Forelimb muscle (tissue), 1 donor: ENCODE measurements at regions not wholly inside any gene's neighbourhood (a gene's known extent, or its start where the extent isn't known, plus 50 kb on each side); places are given as distances from the start of the nearest gene placed in this dataset.

Source experiments
- DNase-seq: peaks from one replicate; pipeline ENCODE4 v3.0.0-alpha.2; 2013; ENCODE audit warnings: low read depth

DNA sequence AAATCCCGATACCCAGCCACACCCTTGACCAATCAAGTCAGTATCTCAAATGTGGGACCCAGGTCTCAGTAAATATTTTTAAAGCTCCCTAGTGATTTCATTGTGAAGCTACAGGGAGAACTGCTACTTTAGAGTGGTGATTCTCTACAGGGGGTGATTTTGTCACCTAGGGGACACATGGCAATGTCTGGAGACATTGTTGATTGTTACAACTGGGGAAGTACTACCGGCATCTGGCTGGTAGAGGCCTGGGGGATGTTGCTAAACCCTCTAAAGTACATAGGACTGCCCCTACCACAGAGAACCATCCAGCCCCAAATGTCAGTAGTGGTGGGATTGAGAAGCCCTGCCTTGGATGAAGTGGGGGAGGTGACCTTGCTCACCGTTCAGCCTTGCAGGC lies 152.9 kb downstream of the RPS24 start:
- DNase-seq: no peak

DNA sequence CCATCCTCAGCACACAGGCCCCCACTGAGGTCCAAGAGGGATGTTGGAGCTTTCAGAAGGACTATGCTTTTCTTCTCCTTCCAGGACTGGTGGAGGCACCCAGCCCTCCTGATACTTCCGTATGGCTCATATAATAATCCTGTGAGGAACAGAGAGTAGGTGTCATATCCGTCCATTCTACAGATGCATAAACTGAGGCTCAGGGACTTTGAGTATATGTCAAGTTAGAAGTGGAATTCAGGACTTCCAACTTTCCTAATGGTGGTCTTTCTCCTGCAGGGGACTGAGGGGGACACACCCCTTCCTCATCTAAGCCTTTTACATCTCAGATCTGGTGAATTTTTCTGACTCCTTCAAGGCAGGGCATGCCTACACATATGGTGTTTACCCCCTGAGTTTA lies 153.7 kb downstream of the RPS24 start:
- no peak for DNase-seq

DNA sequence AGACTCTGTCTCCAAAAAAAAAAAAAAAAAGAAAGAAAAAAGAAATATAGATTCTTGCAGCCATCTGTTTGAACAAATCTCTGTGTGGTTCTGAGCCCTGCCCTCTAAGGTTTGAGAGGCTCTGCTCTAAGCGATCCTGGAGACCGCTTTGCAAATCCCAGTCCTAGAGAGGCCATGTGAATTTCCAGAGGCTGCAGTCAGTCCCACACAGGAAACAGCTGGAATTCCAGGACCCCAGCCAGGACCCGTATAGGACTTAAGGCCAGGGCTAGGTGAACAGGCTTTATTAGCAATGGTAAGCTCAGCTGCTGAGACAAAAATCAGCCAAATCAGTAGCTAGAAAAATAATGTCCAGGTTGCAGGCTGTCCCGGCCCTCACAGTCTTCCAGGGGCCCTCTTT lies 154.8 kb downstream of the RPS24 start:
- no peak for DNase-seq

DNA sequence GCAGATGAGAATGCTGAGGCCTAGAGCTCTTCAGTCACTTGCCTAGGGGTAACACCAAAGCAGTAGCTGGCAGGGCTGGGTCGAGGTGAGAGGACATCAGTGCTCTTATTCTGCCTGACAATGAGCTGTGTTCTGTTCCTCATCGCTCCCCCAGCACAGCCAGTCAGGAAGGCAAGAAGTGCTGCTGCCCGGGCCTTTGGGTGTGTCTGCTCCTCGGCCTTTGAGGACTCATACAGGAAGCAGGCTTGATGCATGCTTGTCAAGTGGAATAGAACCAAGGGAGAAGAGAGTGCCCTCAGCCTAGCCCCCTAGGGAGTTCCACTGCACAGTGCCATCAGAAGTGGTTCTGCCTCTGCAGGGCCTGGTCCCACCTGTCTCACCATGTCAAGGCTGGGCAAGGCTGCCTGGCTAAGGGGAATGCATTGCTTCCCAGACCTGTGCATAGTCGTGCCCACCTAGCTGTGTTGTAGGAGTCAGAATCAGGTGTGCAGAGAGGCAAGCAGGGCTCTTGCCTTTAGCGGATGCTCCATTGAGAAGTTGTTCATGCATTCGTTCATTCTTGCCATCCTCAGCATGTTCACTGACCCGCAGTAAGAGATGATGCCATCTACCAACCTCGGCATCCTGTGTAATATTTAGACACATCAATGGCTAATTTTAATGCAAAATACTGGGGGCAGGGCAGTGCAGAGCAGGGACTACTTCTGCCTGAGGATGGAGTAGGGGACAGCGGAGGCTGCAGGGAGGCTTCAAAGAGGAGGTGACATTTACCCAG lies 156.6 kb downstream of the RPS24 start:
- no peak for DNase-seq

DNA sequence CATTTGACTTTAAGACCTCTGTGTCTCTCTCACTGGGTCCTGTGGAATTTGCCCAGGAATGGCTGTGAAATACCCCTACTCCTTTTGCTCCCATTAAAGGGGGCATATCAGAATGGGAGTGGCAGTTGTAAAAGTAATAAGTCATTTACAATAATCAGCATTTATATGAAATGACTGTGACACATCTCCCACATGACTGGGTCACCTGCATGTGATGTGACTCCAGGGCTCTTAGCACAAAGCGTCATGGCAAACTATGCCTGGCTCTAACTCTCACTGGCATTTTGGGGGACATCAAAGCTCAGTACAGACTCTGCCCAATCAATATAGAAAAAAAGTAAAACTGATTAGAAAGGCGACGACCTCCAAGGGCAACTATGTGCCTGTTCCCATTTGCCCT lies 157.6 kb downstream of the RPS24 start:
- no peak for DNase-seq

DNA sequence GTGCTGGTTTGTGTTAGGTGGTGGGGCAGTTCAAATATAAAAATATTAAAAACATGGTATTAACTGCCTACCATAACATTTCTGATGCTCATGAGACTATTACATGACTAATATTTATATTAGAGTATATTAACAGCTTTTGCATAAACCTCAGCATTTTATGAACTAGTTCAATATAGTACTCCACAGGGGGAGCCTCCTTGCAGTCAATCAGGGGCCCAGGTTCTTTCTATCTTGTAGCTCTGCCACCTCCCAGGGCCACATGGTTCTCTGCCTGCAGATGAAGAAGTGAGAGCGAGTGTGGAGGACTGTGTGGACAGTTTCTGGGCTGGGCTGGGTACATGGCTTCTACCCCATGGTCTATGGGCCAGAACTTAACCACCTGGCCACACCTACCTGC lies 159.5 kb downstream of the RPS24 start:
- DNase-seq: no peak

DNA sequence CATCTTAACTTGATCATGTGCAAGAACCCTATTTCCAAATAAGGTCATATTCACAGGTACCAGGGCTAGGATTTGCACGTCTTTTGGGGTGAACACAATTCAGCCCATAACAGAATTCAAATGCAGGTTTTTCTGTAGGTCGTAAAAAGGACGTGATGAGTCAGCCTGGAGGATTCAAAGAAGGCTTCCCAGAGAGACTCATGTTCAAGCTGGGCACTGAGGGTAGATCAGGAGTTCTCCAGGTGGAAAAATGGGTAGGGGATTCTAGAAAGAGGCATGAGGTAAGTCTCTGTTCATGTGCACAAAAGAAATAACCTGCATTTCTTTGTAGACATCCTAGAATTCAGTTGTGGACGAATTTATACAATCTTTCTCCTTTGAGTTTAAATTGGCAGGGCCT lies 160.4 kb downstream of the RPS24 start:
- DNase-seq: no peak

DNA sequence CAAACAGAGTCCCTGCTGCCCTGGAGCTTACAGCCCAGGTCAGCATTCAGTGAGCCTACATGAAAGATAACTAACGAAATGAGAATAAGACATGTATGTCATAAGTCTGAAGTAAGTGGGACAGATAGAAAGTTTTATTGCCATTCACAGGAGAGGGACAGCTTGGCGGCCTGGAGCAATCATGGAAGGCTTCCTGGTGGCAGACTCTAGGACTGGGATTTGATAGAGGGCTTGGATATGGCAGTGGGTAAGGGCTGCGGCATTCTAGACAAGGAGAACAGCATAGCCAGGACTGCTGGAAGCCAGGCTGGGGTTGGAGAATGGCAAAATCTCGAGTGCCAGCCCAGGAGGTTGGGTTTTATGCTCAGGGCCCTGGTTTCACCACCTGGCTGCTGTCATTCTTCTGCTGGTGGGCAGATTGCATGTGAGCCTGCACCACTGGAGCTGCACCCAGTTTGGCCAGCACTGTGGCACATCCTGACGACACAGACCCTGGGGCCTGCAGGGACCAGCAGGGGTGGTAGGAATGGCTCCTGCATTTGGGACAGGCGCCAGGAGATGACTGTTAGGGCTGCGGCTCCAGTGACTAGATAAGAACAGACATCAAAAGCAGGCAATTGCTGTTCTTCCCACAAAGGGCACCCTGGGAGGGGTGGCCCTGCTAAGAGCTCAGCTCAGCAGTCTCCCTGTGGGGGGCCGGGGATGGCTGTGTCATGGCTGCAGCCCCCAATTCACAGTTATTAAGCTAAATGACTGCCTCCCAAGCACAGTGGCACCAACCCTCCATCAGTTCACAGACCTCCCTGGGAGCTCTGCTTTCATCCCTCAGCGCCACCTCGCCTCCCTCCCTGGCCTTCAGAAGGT lies 161.1 kb downstream of the RPS24 start:
- no peak for DNase-seq

DNA sequence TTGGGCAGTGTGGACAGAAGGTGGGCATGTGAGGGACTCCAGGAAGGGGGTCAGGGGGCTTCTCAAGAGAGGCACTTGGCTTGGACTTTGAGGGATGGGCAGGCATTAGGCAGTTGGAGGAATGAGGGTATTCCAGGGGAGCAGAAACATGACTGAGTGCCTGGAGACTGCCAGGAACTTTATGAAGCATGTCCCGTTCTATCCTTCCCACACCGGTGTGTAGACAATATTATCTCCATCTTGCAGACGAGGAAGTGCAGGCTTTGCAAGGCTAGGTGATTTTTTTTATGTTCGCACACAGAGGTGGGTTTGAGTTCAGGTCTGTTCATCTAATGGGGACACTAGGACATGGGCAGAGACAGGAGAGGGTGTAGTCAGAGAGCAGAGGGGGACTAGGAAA lies 162.7 kb downstream of the RPS24 start:
- DNase-seq: no peak

DNA sequence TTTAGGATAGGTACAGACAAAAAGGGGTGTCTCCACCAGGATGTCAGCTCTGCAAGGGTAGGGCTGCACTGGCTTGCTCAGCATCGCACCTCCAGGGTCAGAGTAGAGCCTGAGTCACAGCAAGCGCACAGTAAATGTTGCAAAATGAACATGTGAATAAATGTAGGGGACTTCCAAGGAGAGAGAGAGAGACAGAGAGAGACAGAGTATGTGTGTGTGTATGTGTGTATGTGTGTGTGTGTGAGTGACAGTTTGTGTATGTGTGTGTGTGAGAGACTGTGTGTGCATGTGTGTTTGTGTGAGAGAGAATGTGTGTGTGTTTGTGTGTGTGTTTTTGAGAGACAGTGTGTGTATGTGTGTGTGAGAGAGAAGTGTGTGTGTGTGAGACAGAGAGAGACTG lies 163.3 kb downstream of the RPS24 start:
- DNase-seq: no peak

DNA sequence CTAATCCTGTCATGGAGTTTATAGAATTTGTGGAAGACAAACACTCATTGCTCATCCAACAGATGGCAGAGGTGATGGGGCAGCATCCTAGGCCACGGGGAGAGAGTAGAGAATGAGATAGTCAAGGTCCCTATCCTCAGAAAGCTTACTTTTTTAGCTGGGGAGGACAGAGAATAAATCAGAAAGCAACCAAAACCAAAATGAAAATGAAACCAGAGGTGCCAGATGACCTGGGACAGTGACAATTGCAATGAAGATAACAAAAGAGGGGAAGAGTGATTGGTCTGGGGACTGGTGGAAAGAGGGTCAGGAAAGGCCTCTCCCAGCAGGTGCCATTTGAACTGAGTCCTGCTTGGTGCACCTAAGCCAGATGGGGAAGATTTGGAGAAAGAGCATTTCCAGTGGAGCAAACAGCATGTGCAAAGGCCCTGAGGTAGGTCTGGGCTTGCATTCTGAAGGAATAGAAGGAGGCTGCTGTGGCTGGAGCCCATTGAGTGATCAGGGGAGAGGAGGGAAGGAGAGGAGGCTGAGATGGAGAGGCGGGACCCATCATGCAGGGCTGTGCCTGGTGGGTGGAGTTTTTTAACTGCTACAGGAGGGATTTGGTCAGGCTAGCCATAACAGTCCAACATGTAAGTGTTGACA lies 164.1 kb downstream of the RPS24 start:
- DNase-seq: no peak

DNA sequence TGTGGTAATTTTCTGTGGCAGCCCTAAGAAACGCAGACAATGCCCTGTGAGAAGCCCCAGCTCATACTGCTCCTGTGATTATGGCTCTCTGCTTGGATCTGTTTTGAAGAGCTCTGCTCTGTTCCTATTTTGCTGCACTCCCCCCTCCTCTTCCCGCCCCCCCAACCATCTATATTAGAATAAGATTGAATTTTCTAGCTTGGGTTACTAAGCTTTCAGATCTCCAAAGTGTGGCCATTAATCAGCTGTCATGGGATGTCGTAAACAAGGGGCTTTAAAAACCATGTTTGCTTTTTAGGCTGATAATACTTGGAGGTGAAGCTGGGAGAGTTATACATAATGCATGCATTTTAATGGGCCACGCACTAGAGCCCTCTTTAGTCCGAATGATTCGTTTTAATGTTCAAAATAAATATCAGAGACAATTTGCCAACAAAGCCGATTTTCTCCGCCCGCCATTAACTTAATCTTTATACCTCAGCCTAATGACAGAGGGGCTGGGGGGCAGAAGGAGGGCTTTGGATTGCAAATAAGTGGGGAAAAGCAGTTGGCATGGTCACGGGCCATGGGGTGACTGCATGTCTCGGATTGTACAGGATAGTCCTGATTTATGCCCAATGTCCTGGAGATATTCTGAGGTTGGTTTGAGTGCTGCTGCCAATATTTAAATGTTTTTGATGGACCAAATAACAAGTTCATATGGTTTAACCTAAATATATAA lies 165.5 kb downstream of the RPS24 start:
- DNase-seq: no peak

DNA sequence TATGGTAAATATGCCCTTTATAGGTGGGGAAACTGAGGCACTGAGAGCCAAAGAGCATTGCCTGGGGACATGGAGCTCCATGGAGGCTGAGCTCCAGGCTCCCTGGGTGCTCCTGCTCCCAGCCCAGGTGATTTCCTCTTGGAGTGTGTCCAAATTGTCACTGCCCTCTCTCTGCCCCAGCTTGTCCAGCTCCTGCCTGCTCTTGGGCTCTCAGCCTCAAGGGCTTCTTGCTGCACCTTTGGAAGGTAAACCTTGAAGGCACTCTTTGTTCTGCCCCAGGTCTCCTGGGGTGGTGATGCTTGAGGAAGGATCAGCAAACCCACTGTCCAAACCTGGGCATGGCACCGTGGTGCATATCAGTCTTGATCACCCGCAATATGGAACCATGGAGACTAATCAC lies 166.1 kb downstream of the RPS24 start:
- DNase-seq: no peak

DNA sequence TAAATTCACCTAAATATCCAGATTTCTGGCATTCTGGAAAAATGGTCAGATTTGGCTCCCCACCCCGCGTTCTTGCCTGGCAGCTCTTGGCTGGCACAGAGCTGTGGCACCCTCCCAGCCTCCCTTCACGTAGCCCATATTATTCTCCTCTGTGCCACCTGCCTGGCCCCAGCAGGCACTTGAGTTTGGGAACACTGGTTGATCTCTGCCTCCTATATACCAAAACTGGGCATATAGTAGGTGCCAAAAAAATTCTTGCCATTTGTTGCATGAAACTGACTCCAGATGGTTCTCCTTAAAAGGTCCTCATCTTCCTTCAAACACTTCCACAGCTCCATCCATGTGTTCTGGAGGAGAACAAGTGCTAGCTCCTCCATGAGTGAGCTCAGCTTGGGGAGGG lies 167.0 kb downstream of the RPS24 start:
- no peak for DNase-seq

DNA sequence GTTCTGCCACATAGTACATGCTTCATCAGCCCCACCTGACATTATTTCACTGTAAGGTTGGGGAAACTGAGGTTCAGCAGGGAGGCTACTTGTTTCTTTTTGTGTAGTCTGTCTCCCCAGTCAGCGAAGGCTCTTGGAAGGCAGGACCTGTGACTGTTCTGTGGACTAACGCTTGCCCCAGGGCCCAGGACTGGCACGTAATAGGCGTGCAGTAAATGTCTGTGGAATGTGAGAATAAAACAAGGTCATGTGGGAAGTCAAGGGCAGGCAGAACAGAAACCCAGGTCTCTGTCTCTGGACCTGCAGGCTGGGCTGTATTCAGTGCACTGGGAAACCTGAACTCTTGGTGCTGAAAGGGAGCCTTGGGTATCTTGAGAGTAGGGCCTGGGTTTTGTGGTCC lies 168.7 kb downstream of the RPS24 start:
- no peak for DNase-seq

DNA sequence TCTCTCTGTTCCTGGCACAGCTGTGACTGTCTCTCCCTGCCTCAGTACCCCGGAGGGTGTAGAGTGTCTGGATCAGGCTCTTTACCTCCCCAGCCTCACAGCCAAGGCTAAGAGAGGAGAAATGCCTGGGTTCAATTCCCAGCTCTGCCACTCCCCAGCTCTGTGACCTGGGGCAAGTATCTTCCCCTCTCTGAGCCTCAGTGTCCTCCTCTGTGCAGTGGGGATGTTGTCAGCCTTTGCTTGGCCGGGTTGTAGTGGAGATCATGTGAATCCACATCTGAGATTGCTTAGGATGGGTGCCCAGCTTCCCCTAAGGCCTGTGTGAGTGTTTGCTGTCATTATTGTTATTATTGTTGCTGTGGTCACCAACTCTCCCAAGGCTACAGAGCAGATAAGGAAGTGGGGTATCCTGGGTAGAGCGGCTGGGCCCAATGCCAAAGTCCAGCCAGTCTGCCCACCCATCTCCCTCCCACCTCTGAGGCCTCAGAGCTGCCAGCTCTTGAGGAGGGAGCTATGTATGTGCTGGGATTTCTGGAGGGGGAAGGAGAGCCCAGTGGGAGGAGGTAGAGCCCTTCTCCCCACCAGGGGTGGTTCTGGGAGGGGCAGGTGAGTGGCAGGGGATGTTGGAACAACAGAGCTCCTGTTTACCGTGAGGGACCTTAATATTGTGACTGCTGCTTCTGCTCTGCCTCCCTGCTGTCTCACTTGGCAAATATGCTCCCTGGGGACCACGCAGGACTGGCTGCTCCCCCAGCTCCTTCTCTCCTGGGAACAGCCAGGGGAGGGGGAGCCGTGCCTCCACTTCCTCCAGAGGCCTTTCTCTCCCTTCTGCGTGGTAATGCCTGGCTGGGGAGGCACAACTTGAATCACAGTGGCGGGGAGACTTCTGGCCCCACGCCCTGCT lies 170.5 kb downstream of the RPS24 start:
- DNase-seq: no peak

DNA sequence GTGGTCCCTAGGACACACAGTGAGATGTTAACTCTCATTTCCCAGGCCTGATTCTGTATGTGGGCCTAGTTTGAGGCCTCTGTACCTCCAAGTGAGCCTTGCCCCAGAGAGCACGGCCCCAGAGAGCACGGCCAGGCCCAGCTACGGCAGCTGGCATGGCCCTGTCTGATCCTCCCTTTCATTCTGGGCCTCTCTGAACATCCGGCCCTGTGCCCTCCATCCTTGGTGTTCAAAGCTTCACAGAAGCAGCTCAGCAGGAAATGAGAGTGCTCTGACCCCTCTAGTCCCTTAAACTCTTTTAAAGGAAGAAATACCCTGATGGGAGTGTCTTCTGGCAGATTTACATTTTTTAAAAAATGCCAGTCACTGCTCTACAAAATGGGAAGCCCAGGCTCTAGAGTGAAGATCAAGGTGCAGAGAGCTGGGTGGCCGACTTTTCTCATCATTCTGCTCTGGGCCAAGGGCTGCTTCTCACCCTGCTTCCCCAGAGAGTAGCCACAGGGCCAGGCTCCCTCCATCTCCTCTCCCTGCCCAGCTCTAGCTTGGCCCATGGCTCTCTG lies 171.9 kb downstream of the RPS24 start:
- DNase-seq: no peak

DNA sequence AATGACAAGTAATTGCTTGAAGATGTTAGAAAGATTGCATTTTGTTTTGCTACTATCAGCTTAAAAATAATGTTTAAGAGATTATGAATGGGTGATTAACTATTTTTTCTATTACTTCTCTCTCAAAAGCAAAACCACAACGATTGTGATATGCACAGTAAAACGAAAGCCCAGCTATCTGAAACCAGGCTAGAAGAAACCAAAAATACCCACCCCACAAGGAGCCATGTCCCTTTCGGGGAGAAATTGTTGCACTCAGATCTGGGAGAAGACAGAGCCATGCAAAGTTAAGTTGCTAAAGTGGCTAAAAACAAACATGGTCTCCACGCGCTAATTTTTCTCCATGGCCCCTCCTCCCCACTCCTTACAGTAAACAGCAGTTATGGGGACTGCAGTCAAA lies 173.6 kb downstream of the RPS24 start:
- DNase-seq: no peak

DNA sequence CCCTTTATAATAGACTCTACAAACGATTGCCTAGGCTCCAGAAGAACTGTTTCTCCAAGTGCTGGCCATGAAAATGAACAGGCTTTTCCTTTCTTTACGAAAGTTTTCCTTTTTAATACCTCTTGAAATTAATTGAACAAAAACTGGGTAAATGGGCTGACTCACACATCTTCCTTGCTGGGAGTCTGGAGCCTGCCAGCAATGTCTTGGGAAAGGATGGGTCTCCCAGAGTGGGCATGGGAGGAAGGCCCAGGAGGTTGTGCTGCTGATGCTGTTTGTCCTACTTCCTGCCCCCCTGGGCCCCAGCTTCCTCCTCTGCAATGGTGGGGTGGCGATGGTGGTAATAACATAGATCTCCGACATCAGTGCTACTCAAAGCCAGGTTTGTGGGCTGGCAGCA lies 174.1 kb downstream of the RPS24 start:
- no peak for DNase-seq

DNA sequence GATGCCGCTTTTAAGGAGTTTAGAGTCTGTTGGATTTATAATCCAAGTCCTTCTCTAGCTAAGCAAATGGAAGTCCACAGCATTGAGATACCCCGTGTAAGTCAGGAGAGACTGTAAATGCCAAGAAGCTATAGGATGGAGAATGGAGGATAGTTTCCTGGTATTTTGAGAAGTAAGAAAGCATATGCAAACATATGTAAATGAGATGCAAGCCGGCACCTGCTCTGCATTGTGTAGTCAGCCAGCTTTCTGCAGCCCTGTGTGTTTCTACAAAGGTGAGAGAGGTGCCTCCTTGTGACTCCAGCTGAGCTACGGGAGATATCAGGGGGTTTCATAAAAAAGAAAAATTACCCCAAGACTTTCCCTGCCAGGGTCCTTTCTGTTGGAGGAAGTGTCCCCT lies 176.3 kb downstream of the RPS24 start:
- DNase-seq: no peak

DNA sequence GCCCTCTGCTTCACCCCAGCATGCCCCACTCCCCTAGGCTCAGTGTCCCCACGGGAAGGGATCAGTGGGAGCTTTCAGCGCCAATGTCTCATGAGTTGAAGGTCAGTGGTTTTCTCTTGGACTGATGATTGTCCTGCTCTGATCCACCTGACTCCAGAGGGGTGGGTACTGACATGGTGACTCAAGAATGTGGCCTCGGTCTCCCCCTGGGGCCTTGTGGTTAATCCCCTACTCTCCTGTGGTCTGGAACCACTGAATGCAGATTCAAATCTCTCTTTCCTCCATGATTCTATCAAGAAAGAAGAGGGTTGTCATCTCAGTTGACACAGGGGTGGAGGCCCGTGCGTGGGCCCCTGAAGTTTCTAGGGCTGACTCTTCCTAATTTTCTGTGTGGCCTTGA lies 176.9 kb downstream of the RPS24 start:
- DNase-seq: no peak
